Ovary (tissue), 3 donors: ENCODE measurements at regions not wholly inside any gene's neighbourhood (a gene's known extent, or its start where the extent isn't known, plus 50 kb on each side); places are given as distances from the start of the nearest gene placed in this dataset.

Experiments used
- CTCF ChIP-seq, 3 donors: fragments of 450-650 bp in 2 of 3; fragments of 200-600 bp in 1 of 3; IDR thresholded peaks; one replicate each; pipeline versions ENCODE4 v1.5.1 to v1.8.0; 2016 to 2022; ENCODE audit warnings: antibody characterized with exemption in 3 of 3, mild to moderate bottlenecking in 1 of 3
- EP300 ChIP-seq: sonication (generic); formaldehyde crosslinking; IDR thresholded peaks from one replicate; pipeline ENCODE4 v1.6.1; 2017; ENCODE audit warnings: antibody characterized with exemption
- POLR2A ChIP-seq: fragments of 450-650 bp; IDR thresholded peaks from one replicate; pipeline ENCODE4 v1.6.1; 2017; ENCODE audit warnings: antibody characterized with exemption, mild to moderate bottlenecking, moderate library complexity
- donor health status: DM: no; HTN: no; CAD: no.

GRCh38 chr3:147672035-147672434 is 262.9 kb downstream of the ZIC1 start:
- no peak for TF ChIP-seq CTCF (IDR thresholded peaks at IDR 0.05)
- no peak for TF ChIP-seq POLR2A
- no peak for TF ChIP-seq EP300
